PC-3 (cell line): ENCODE measurements at regions not wholly inside any gene's neighbourhood (a gene's known extent, or its start where the extent isn't known, plus 50 kb on each side); places are given as distances from the start of the nearest gene placed in this dataset.

ENCODE experiments used
- EZH2phosphoT487 ChIP-seq: fragments of 300-600 bp; sonication (generic); IDR thresholded peaks from 2 replicates; pipeline ENCODE4 v1.6.1; 2018; ENCODE audit warnings: mild to moderate bottlenecking, antibody characterized with exemption, low read length, borderline replicate concordance
- TF ChIP-seq, protein P1 (sequence below): fragments of 300-600 bp; sonication (generic); conservative IDR thresholded peaks from 2 replicates; pipeline ENCODE4 v1.5.1; 2017; ENCODE audit warnings: antibody characterized with exemption, low read depth, mild to moderate bottlenecking, low read length

DNA sequence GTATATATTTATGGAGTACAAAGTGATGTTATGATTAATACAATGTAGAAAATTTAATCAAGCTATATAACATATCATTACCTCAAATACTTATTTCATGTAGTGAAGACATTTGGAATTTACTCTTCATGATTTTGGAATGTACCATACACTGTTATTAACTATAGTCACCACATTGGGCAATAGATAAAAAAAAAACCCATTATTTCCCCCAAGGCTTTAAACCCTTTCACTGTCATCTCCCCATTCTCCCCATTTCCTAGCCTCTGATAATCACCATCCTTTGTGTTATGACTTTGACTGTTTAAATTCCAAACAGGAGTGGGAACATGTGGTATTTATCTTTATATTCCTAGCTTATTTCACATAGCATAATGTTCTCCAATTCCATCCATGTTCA is 2189.1 kb upstream of the AGA start:
- TF ChIP-seq, protein P1, sequence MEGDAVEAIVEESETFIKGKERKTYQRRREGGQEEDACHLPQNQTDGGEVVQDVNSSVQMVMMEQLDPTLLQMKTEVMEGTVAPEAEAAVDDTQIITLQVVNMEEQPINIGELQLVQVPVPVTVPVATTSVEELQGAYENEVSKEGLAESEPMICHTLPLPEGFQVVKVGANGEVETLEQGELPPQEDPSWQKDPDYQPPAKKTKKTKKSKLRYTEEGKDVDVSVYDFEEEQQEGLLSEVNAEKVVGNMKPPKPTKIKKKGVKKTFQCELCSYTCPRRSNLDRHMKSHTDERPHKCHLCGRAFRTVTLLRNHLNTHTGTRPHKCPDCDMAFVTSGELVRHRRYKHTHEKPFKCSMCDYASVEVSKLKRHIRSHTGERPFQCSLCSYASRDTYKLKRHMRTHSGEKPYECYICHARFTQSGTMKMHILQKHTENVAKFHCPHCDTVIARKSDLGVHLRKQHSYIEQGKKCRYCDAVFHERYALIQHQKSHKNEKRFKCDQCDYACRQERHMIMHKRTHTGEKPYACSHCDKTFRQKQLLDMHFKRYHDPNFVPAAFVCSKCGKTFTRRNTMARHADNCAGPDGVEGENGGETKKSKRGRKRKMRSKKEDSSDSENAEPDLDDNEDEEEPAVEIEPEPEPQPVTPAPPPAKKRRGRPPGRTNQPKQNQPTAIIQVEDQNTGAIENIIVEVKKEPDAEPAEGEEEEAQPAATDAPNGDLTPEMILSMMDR = no peak
- no peak for TF ChIP-seq EZH2phosphoT487
